RWPE2 (cell line): ENCODE measurements at regions not wholly inside any gene's neighbourhood (a gene's known extent, or its start where the extent isn't known, plus 50 kb on each side); places are given as distances from the start of the nearest gene placed in this dataset.

Experiments
- ATAC-seq: fragments of 200-7000 bp; cut with Tn5 transposase; 3 replicates; pipeline ENCODE4 v1.9.1; 2021; ENCODE audit warnings: low read depth
- DNase-seq: peaks from one replicate; pipeline ENCODE4 v3.0.0-alpha.2; 2020; ENCODE audit warnings: low spot score
- H3K27ac ChIP-seq: fragments of 450-650 bp; 2 replicates; pipeline ENCODE4 v1.5.1; 2017; ENCODE audit warnings: mild to moderate bottlenecking; ENCODE audit not compliant: poor library complexity, severe bottlenecking
- H3K27me3 ChIP-seq: fragments of 250-450 bp; sonication (Bioruptor Pico); 2 replicates; pipeline ENCODE4 v1.5.1; 2021; ENCODE audit warnings: mild to moderate bottlenecking, moderate library complexity; ENCODE audit not compliant: insufficient read depth, poor library complexity, severe bottlenecking
- H3K36me3 ChIP-seq: fragments of 250-450 bp; sonication (Bioruptor Pico); 2 replicates; pipeline ENCODE4 v1.5.1; 2020; ENCODE audit warnings: low read depth, mild to moderate bottlenecking, moderate library complexity
- H3K4me1 ChIP-seq: fragments of 250-450 bp; sonication (Bioruptor Pico); 2 replicates; pipeline ENCODE4 v1.5.1; 2021; ENCODE audit warnings: mild to moderate bottlenecking, moderate library complexity; ENCODE audit not compliant: insufficient read depth, poor library complexity, severe bottlenecking
- H3K4me3 ChIP-seq: fragments of 250-450 bp; sonication (Bioruptor Pico); 2 replicates; pipeline ENCODE4 v1.5.1; 2021; ENCODE audit warnings: mild to moderate bottlenecking, moderate library complexity; ENCODE audit not compliant: severe bottlenecking
- H3K9me3 ChIP-seq: fragments of 250-450 bp; sonication (Bioruptor Pico); 2 replicates; pipeline ENCODE4 v1.5.1; 2021; ENCODE audit warnings: mild to moderate bottlenecking, moderate library complexity; ENCODE audit not compliant: severe bottlenecking
- CTCF ChIP-seq: fragments of 450-650 bp; IDR thresholded peaks from one replicate; pipeline ENCODE4 v1.5.1; 2017; ENCODE audit warnings: mild to moderate bottlenecking, moderate library complexity; ENCODE audit not compliant: poor library complexity, severe bottlenecking

GRCh38 chr20:24373372-24373771, 96.1 kb upstream of the SYNDIG1 start:
- no peak overlapping the region for H3K27ac ChIP-seq
- no peaks in the 10 kb centered on the region for H3K36me3 ChIP-seq
- ATAC-seq (no peak), DNase-seq (no peak)
- H3K9me3 ChIP-seq = no peaks in the 10 kb centered on the region
- no peak for TF ChIP-seq CTCF
- no peaks in the 10 kb centered on the region for H3K4me1 ChIP-seq
- no peak overlapping the region for H3K4me3 ChIP-seq
- H3K27me3 ChIP-seq = no peaks in the 10 kb centered on the region

- no peaks in the 10 kb centered on the region for H3K27me3 ChIP-seq
- no peak overlapping the region for H3K27ac ChIP-seq
- no peak for TF ChIP-seq CTCF
- H3K36me3 ChIP-seq = no peaks in the 10 kb centered on the region
- no peaks in the 10 kb centered on the region for H3K4me1 ChIP-seq
- H3K4me3 ChIP-seq = no peak overlapping the region
- no peaks in the 10 kb centered on the region for H3K9me3 ChIP-seq
- DNase-seq = no peak
- ATAC-seq = no peak
Observed at GRCh38 chr20:24370911-24371695, 98.3 kb upstream of the SYNDIG1 start.

- no peaks in the 10 kb centered on the region for H3K27me3 ChIP-seq
- no peak overlapping the region for H3K4me3 ChIP-seq
- H3K4me1 ChIP-seq = no peaks in the 10 kb centered on the region
- no peaks in the 10 kb centered on the region for H3K36me3 ChIP-seq
- H3K27ac ChIP-seq = no peak overlapping the region
- H3K9me3 ChIP-seq = no peaks in the 10 kb centered on the region
- TF ChIP-seq CTCF = no peak
- no peak for DNase-seq
- ATAC-seq = no peak
Observed at GRCh38 chr20:24370249-24370648, 99.2 kb upstream of the SYNDIG1 start.

- no peaks in the 10 kb centered on the region for H3K4me1 ChIP-seq
- no peaks in the 10 kb centered on the region for H3K9me3 ChIP-seq
- H3K27ac ChIP-seq = no peak overlapping the region
- no peaks in the 10 kb centered on the region for H3K27me3 ChIP-seq
- no peaks in the 10 kb centered on the region for H3K36me3 ChIP-seq
- TF ChIP-seq CTCF = no peak
- ATAC-seq = no peak
- DNase-seq = no peak
- H3K4me3 ChIP-seq = no peak overlapping the region
Observed at GRCh38 chr20:24368253-24368652, 101.2 kb upstream of the SYNDIG1 start.

- peaks cover 3% of the 10 kb centered on the region for H3K9me3 ChIP-seq
- ATAC-seq (no peak), DNase-seq (no peak)
- no peaks in the 10 kb centered on the region for H3K36me3 ChIP-seq
- TF ChIP-seq CTCF = no peak
- no peak overlapping the region for H3K4me3 ChIP-seq
- no peaks in the 10 kb centered on the region for H3K27me3 ChIP-seq
- H3K27ac ChIP-seq = no peak overlapping the region
- no peaks in the 10 kb centered on the region for H3K4me1 ChIP-seq
Observed at GRCh38 chr20:24366336-24367004, 103.0 kb upstream of the SYNDIG1 start.
